Stomach (tissue), 8 donors: ENCODE measurements at regions not wholly inside any gene's neighbourhood (a gene's known extent, or its start where the extent isn't known, plus 50 kb on each side); places are given as distances from the start of the nearest gene placed in this dataset.

Experiments used
- DNase-seq, 2 donors: peaks; one replicate each; pipeline versions ENCODE4 v3.0.0 to v3.0.0-alpha.2; 2013 to 2019
- H3K27ac ChIP-seq, 5 donors: fragments of 200-600 bp in 4 of 5; sonication (generic) in 4 of 5; one replicate each; pipeline ENCODE4 v1.5.1; 2013 to 2019; ENCODE audit warnings: mild to moderate bottlenecking in 1 of 5, moderate library complexity in 1 of 5
- H3K27me3 ChIP-seq, 3 donors: fragments of 200-600 bp; sonication (generic); one replicate each; pipeline ENCODE4 v1.5.1; 2017 to 2019; ENCODE audit warnings: mixed run types in 1 of 3
- H3K36me3 ChIP-seq, 4 donors: fragments of 200-600 bp; sonication (generic); 1 replicate in 3 of 4; 2 replicates in 1 of 4; pipeline ENCODE4 v1.5.1; 2016 to 2019
- H3K4me1 ChIP-seq, 4 donors: fragments of 200-600 bp; sonication (generic); one replicate each; pipeline ENCODE4 v1.5.1; 2016 to 2019
- H3K4me3 ChIP-seq, 4 donors: fragments of 200-600 bp; sonication (generic) in 3 of 4; one replicate each; pipeline ENCODE4 v1.5.1; 2016 to 2019; ENCODE audit warnings: mild to moderate bottlenecking in 1 of 4
- H3K9me3 ChIP-seq, 4 donors: fragments of 200-600 bp; sonication (generic); one replicate each; pipeline ENCODE4 v1.5.1; 2016 to 2019
- CTCF ChIP-seq, 7 experiments: fragments of 450-650 bp in 4 of 7; fragments of 200-600 bp in 3 of 7; sonication (generic) in 3 of 7; IDR thresholded peaks; one replicate each; pipeline ENCODE4 v1.5.1; 2016 to 2019; ENCODE audit warnings: antibody characterized with exemption in 7 of 7, control low read depth in 2 of 7, mild to moderate bottlenecking in 1 of 7
- EP300 ChIP-seq: sonication (generic); formaldehyde crosslinking; IDR thresholded peaks from one replicate; pipeline ENCODE4 v1.6.1; 2017; ENCODE audit warnings: antibody characterized with exemption
- POLR2A ChIP-seq, 4 donors: fragments of 450-650 bp; IDR thresholded peaks; one replicate each; pipeline ENCODE4 v1.6.1; 2016; ENCODE audit warnings: antibody characterized with exemption in 4 of 4, control low read depth in 2 of 4, mild to moderate bottlenecking in 1 of 4, moderate library complexity in 1 of 4
- POLR2AphosphoS5 ChIP-seq, 3 donors: sonication (generic); formaldehyde crosslinking; IDR thresholded peaks; one replicate each; pipeline ENCODE4 v1.6.1; 2016; ENCODE audit warnings: antibody characterized with exemption in 3 of 3
- WGBS, 5 donors: extraction: QIAGEN DNeasy Blood & Tissue Kit in 3 of 5; methylation state at CpG; one replicate each; pipeline versions ENCODE4 v1.1.5 to v1.1.7; 2013 to 2018; 5-methylcytosine and 5-hydroxymethylcytosine counted together
- intact Hi-C: fragments of 100-400 bp; cut with DNase I; formaldehyde crosslinking; loops from one replicate; pipeline ENCODE4 v1.15.1; 2023; ENCODE audit warnings: low total_unique reads
- donor health status: healthy with polysubstance abuse.
- donor health status: Bipolar disorder and iron deficiency.
- donor health status: healthy.

GRCh38 chr13:71214821-71215220, 652.2 kb downstream of the DACH1 start:
- no peak for TF ChIP-seq POLR2AphosphoS5 (IDR thresholded peaks at IDR 0.05)
- no peak for TF ChIP-seq EP300
- no peak for TF ChIP-seq POLR2A (IDR thresholded peaks at IDR 0.05)
- no peak for TF ChIP-seq CTCF (IDR thresholded peaks at IDR 0.05)
- H3K4me1 ChIP-seq, result no peaks in the 10 kb centered on the region
- WGBS, 5 donors, result 87 to 93% (median 89%) methylated on average over 4 of the region's 4 CpGs
- H3K9me3 ChIP-seq, result no peaks in the 10 kb centered on the region
- no peaks in the 10 kb centered on the region for H3K27me3 ChIP-seq
- no peak overlapping the region for H3K4me3 ChIP-seq
- intact Hi-C loops, result no loop called here
- no peak for DNase-seq
- no peaks in the 10 kb centered on the region for H3K36me3 ChIP-seq
- no peak overlapping the region for H3K27ac ChIP-seq

GRCh38 chr13:71214357-71214756, 652.6 kb downstream of the DACH1 start:
- 81 to 92% (median 87%) methylated on average over 3 of the region's 3 CpGs for WGBS, 5 donors
- Histone ChIP-seq H3K4me1 (no peaks in the 10 kb centered on the region), H3K36me3 (no peaks in the 10 kb centered on the region), H3K9me3 (no peaks in the 10 kb centered on the region), H3K27me3 (no peaks in the 10 kb centered on the region), H3K27ac (no peak overlapping the region), H3K4me3 (no peak overlapping the region)
- intact Hi-C loops, result no loop called here
- TF ChIP-seq POLR2A (IDR thresholded peaks at IDR 0.05) (no peak), POLR2AphosphoS5 (IDR thresholded peaks at IDR 0.05) (no peak), CTCF (IDR thresholded peaks at IDR 0.05) (no peak), EP300 (no peak)
- no peak for DNase-seq

GRCh38 chr13:71213252-71213821, 653.7 kb downstream of the DACH1 start:
- TF ChIP-seq POLR2AphosphoS5 (IDR thresholded peaks at IDR 0.05) (no peak), POLR2A (IDR thresholded peaks at IDR 0.05) (no peak), CTCF (IDR thresholded peaks at IDR 0.05) (no peak), EP300 (no peak)
- intact Hi-C loops, result no loop called here
- Histone ChIP-seq H3K36me3 (no peaks in the 10 kb centered on the region), H3K4me3 (no peak overlapping the region), H3K4me1 (no peaks in the 10 kb centered on the region), H3K9me3 (no peaks in the 10 kb centered on the region), H3K27me3 (no peaks in the 10 kb centered on the region), H3K27ac (no peak overlapping the region)
- no peak for DNase-seq
- 71 to 84% (median 79%) methylated on average over 2 of the region's 2 CpGs for WGBS, 5 donors

- Histone ChIP-seq H3K9me3 (no peaks in the 10 kb centered on the region), H3K4me3 (no peak overlapping the region), H3K36me3 (no peaks in the 10 kb centered on the region), H3K27ac (no peak overlapping the region), H3K27me3 (no peaks in the 10 kb centered on the region), H3K4me1 (no peaks in the 10 kb centered on the region)
- peak in 1 of 2 donors; percentile 6 for DNase-seq
- no peak for TF ChIP-seq POLR2AphosphoS5 (IDR thresholded peaks at IDR 0.05)
- no peak for TF ChIP-seq CTCF (IDR thresholded peaks at IDR 0.05)
- TF ChIP-seq EP300, result no peak
- no peak for TF ChIP-seq POLR2A (IDR thresholded peaks at IDR 0.05)
- intact Hi-C loops, result no loop called here
Measured at GRCh38 chr13:71210861-71211260, 656.1 kb downstream of the DACH1 start.
